ENCODE measurements at regions not wholly inside any gene's neighbourhood (a gene's known extent, or its start where the extent isn't known, plus 50 kb on each side); places are given as distances from the start of the nearest gene placed in this dataset.

DNA sequence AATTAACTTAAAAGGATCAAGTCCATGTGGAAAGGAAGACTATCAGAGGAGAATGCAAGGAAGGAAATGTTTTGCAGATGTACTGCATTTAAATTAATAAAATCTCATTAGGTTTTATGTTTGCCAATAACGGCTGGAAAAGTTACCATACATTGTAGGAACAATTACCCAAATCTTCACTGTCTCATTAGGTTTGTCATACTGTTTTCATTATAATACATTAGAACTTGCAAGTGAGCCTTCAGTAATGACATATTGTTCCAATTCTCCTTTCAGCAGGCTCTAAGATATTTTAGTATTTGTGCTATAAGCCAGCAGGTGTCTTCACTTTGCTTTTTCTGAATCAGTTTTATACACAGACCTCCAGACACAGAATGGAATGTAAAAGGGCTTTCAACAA, 661.6 kb upstream of the KLHL1 start:
- no peak for TF ChIP-seq TAF1 (IDR thresholded peaks at IDR 0.05; ENCODE audit: low read depth, low read length)
- TF ChIP-seq POLR2A (IDR thresholded peaks at IDR 0.05; ENCODE audit: low read depth, low read length) = no peak
- TF ChIP-seq POLR2AphosphoS5 (IDR thresholded peaks at IDR 0.05; ENCODE audit: low read depth, low read length) = no peak
- TF ChIP-seq SPI1 (IDR thresholded peaks at IDR 0.05; ENCODE audit: low read depth, low read length) = no peak
- TF ChIP-seq PAX5 (IDR thresholded peaks at IDR 0.05; ENCODE audit: insufficient read depth, low read length, severe bottlenecking) = no peak

Measured in GM12891 (cell line).